HG02970 (cell line): ENCODE measurements at regions not wholly inside any gene's neighbourhood (a gene's known extent, or its start where the extent isn't known, plus 50 kb on each side); places are given as distances from the start of the nearest gene placed in this dataset.

Experiments
- ATAC-seq: cut with Tn5 transposase; IDR thresholded peaks from one replicate; pipeline ENCODE4 v1.9.1; 2021; ENCODE audit warnings: mild to moderate bottlenecking, moderate library complexity, moderate number of reproducible peaks; ENCODE audit not compliant: unreplicated experiment, low FRiP score

DNA sequence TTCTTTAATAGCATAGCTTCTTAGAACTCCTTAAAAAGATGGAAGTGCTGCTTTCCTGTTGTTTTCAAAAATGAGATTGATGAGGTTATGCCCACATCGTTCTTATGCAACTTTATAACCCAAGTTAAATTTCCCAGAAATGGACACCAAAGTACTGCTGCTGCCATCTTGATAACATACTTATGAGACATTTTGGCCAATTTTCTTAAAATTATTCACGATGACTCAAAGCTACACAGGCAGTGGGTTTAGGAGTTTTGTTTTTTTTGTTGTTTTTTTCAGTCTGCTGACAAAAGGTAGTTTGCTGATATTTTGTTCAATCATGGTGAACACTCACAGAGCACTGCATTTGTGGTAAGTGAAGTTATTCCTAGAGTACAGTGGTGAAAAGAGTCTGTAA is 54.9 kb upstream of the RFC3 start:
- no peak for ATAC-seq

DNA sequence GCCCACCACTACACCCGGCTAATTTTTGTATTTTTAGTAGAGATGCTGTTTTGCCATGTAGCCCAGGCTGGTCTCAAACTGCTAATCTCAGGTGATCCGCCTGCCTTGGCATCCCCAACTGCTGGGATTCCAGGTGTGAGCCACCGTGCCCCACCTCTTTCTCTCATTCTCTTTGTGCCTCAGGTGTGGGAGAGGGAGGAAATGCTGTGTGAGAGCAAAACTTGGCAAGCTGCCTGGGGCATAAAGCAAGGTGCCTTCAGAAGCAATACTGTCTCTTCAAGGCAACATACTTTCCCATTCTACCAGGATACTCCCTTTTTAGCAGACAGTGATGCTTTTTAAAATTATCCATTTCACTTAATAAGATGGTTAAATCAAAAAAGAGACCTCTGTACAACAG is 53.2 kb upstream of the RFC3 start:
- no peak for ATAC-seq

DNA sequence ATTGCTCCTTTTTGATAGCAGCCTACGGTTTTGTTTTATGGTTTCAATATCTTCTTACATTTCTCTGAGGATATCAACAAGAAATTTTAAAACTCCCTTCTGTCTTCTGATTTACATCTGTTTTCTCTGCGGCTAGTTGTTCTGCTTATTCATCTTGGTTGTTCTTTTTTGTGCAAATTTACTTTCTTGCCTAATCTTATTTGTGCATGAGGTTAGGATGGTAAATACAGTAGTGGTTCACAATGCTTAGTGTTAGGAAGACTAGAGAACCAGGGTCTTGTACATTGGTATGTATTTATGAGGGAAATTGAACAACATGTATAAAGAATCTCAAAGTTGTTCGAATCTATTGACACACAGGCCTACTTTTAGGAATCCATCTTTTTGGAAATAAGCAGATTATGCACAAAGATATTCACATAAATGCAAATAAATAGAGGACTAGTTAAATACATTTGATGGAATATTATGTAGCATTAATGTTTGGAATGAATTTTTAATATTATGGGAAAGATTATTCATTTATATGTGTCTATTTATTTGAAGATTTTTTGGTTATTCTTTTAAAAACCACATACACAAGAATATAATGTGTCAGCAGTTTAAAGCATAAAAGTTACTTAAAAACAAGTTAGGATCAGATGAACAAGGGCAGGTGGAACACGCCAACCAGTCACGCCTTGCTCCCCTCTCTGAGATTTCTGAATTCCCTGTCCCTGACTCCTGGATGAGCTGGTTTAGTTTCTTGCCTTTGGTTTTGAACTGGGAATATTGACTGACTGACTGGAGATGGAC is 51.4 kb upstream of the RFC3 start:
- ATAC-seq, result no peak

DNA sequence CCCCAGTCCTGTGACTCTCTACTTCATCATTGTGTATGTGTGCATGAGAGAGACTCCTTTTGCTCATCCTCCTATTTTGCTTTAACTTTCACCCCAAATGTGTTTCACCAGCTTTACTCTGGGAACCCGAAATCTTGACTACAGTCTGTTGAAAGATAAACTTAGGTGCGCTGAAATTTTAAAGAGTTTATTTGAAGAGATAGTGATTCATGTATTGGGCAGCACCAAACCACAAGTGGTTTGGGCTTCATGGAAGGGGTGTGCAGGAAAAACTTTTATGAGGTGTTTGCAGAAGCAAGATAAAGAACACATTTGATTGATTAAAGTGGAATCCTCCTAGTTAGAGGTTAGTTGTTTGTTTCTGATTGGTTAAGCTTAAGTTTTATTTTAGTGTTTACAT is 50.8 kb upstream of the RFC3 start:
- no peak for ATAC-seq
